HUES64 (cell line): ENCODE measurements at regions not wholly inside any gene's neighbourhood (a gene's known extent, or its start where the extent isn't known, plus 50 kb on each side); places are given as distances from the start of the nearest gene placed in this dataset.

ENCODE experiments used
- H3K27ac ChIP-seq: 2 replicates; pipeline ENCODE4 v1.7.0; 2013; ENCODE audit warnings: low read depth, low read length, inconsistent platforms
- H3K27me3 ChIP-seq: 2 replicates; pipeline ENCODE4 v1.6.1; 2013; ENCODE audit warnings: mild to moderate bottlenecking, low read length; ENCODE audit not compliant: insufficient read depth
- H3K36me3 ChIP-seq: 2 replicates; pipeline ENCODE4 v1.6.1; 2013; ENCODE audit warnings: mild to moderate bottlenecking, low read length; ENCODE audit not compliant: insufficient read depth
- H3K4me1 ChIP-seq: 2 replicates; pipeline ENCODE4 v1.6.1; 2013; ENCODE audit warnings: mild to moderate bottlenecking, low read length, moderate library complexity; ENCODE audit not compliant: insufficient read depth
- H3K4me3 ChIP-seq: 2 replicates; pipeline ENCODE4 v1.5.1; 2013; ENCODE audit warnings: mild to moderate bottlenecking, low read length, moderate library complexity
- H3K9ac ChIP-seq: 2 replicates; pipeline ENCODE4 v1.6.1; 2013; ENCODE audit warnings: mild to moderate bottlenecking, low read depth, low read length
- H3K9me3 ChIP-seq: 2 replicates; pipeline ENCODE4 v1.6.1; 2013; ENCODE audit warnings: low read depth, low read length; ENCODE audit not compliant: insufficient read depth
- WGBS: fragments of 150-250, 120-280 bp; methylation state at CpG from one replicate; pipeline ENCODE4 v1.1.7; 2013; ENCODE audit warnings: missing lambda C conversion rate; 5-methylcytosine and 5-hydroxymethylcytosine counted together

DNA sequence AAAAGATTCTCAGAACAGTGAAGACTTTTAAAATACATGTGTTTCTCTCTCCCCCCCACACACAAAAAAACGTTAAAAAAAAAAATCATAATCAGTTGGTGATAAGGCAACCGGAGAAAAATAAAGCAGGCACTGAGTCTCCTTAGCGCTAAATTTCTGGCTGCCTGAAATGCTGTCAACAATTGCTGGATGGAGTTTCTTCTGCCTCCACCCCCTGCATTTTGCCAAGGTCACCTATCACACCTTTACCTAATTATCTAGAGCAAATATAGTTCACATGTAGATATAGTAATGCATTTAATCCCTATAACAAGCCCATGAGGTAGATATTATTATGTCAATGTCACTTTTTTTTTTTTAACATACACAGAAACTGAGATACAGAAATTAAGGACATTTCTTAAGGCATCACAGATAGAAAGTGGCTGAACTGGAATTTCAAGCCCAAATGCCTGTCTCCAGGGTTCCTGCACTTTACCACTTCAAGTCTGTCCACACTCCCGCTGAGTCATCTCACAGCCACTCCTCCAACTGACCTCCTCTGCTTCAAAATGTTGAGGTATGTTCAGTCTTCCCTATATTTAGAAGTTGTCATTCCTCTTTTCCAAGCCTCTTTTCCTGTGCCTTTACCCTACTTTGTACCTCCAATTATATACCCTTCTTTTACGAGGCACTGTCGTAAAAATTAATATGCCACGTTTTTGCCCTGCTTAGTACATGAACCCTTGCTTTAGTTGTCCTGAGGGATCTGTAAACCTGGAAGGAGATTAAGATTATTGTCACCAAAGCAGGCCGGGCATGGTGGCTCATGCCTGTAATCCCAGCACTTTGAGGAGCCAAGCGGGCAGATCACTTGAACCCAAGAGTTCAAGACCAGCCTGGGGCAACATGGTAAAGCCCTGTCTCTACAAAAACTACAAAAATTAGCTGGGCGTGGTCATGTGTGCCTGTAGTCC is 72.8 kb upstream of the MPP7 start:
- H3K9ac ChIP-seq: no peak overlapping the region
- no peaks in the 10 kb centered on the region for H3K36me3 ChIP-seq
- no peaks in the 10 kb centered on the region for H3K27me3 ChIP-seq
- H3K4me1 ChIP-seq: peaks cover 10% of the 10 kb centered on the region
- H3K9me3 ChIP-seq: no peaks in the 10 kb centered on the region
- no peak overlapping the region for H3K4me3 ChIP-seq
- no peak overlapping the region for H3K27ac ChIP-seq
- WGBS: 82% methylated on average over 10 of the region's 10 CpGs

- no peaks in the 10 kb centered on the region for H3K27me3 ChIP-seq
- H3K9me3 ChIP-seq: no peaks in the 10 kb centered on the region
- no peak overlapping the region for H3K4me3 ChIP-seq
- H3K4me1 ChIP-seq: peaks cover 10% of the 10 kb centered on the region
- no peaks in the 10 kb centered on the region for H3K36me3 ChIP-seq
- WGBS: 89% methylated on average over 8 of the region's 8 CpGs
- H3K27ac ChIP-seq: no peak overlapping the region
- no peak overlapping the region for H3K9ac ChIP-seq
Measured at GRCh38 chr10:28378986-28379585, 76.2 kb upstream of the MPP7 start.

- H3K27me3 ChIP-seq: no peaks in the 10 kb centered on the region
- H3K9me3 ChIP-seq: no peaks in the 10 kb centered on the region
- no peaks in the 10 kb centered on the region for H3K36me3 ChIP-seq
- H3K27ac ChIP-seq: no peak overlapping the region
- no peak overlapping the region for H3K4me3 ChIP-seq
- no peak overlapping the region for H3K9ac ChIP-seq
- no peaks in the 10 kb centered on the region for H3K4me1 ChIP-seq
Measured at GRCh38 chr10:28381466-28381865, 78.6 kb upstream of the MPP7 start.

GRCh38 chr10:28381903-28382347 is 79.1 kb upstream of the MPP7 start:
- Histone ChIP-seq H3K4me1 (no peaks in the 10 kb centered on the region), H3K4me3 (no peak overlapping the region), H3K9ac (no peak overlapping the region), H3K27me3 (no peaks in the 10 kb centered on the region), H3K9me3 (no peaks in the 10 kb centered on the region), H3K27ac (no peak overlapping the region), H3K36me3 (no peaks in the 10 kb centered on the region)
- 49% methylated on average over 12 of the region's 12 CpGs for WGBS

DNA sequence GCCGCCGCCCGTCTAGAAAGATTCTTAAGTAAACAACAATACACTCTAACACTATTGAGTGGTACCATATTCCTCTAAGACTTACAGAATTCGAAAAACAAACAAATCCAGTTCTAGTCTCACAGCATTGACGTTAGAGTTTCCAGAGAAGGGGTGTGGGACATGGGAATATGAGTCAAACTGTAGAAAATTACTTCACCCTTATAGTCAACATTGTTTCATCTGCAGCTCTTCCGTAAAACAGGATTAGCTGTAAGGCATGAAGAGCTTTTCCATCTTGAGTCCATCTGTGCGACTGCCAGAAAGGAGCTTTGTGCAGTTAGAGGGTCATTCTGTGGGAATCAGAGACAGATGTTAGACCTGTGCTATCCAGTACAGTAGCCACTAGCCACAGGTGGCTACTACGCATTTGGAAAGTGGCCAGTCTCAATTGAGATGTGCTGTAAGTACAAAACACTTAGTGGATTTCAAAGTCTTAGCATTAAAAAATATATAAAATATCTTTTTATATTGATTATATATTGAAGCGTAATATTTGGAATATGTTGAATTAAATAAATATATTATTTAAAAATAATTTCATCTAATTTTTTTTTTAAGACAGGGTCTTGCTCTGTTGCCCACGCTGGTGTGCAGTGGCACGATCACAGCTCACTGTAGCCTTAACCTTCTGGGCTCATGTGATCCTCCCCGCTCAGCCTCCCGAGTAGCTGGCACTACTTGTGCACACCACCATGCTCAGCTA is 79.8 kb upstream of the MPP7 start:
- H3K36me3 ChIP-seq: no peaks in the 10 kb centered on the region
- no peak overlapping the region for H3K4me3 ChIP-seq
- H3K9me3 ChIP-seq: no peaks in the 10 kb centered on the region
- H3K27me3 ChIP-seq: no peaks in the 10 kb centered on the region
- H3K27ac ChIP-seq: no peak overlapping the region
- H3K9ac ChIP-seq: no peak overlapping the region
- 95% methylated on average over 10 of the region's 13 CpGs for WGBS
- H3K4me1 ChIP-seq: no peaks in the 10 kb centered on the region

DNA sequence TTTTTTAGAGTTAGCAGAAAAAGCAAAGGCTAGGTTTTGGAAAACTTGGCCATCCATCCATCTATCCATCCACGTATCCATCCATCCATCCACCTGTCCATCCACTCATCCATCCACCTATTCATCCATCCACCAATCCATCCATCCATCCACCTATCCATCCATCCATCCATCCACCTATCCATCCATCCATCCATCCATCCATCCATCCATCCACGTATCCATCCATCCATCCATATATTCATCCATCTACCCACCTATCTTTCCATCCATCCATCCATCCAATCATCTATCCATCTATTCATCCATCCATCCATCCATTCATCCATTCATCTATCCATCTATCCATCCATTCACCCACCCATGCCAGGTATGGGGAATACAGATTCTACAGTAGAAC is 81.7 kb upstream of the MPP7 start:
- H3K36me3 ChIP-seq: no peaks in the 10 kb centered on the region
- no peak overlapping the region for H3K27ac ChIP-seq
- no peaks in the 10 kb centered on the region for H3K27me3 ChIP-seq
- H3K9me3 ChIP-seq: no peaks in the 10 kb centered on the region
- WGBS: 90% methylated on average over 2 of the region's 2 CpGs
- H3K9ac ChIP-seq: no peak overlapping the region
- H3K4me1 ChIP-seq: no peaks in the 10 kb centered on the region
- H3K4me3 ChIP-seq: no peak overlapping the region

DNA sequence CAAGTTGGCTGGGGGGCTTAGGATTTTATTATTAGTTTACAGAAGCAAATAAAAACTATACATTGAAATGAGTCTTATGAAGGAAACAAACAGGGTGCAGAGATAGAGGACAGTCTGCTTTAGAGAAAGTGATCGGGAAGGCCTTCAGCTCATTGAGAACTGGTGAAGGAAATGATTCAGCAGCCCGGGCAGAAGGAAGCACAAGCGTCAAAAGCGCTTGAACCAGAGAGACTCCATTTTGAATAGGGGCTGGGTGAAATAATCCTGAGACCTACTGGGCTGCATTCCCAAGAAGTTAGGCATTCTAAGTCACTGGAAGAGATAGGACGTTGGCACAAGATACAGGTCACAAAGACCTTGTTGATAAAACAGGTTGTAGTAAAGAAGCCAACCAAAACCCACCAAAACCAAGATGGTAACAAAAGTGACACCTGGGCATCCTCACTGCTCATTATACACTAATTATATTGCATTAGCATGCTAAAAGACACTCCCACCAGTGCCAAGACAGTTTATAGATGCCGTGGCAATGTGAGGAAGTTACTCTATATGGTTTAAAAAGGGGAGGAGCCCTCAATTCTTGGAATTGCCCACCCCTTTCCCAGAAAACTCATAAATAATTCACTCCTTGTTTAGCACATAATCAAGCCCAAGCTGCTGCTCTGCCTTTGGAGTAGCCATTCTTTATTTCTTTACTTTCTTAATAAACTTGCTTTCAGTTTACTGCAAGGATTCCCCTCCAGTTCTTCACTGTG is 83.1 kb upstream of the MPP7 start:
- 91% methylated on average over 5 of the region's 6 CpGs for WGBS
- H3K4me3 ChIP-seq: no peak overlapping the region
- no peak overlapping the region for H3K27ac ChIP-seq
- H3K9me3 ChIP-seq: no peaks in the 10 kb centered on the region
- H3K9ac ChIP-seq: no peak overlapping the region
- H3K27me3 ChIP-seq: no peaks in the 10 kb centered on the region
- H3K36me3 ChIP-seq: no peaks in the 10 kb centered on the region
- H3K4me1 ChIP-seq: no peaks in the 10 kb centered on the region

GRCh38 chr10:28386503-28386868 is 83.6 kb upstream of the MPP7 start:
- H3K4me3 ChIP-seq: no peak overlapping the region
- H3K9me3 ChIP-seq: peaks cover 3% of the 10 kb centered on the region; the same call in 1 of the 2 replicates
- H3K9ac ChIP-seq: no peak overlapping the region
- no peak overlapping the region for H3K27ac ChIP-seq
- no peaks in the 10 kb centered on the region for H3K36me3 ChIP-seq
- no peaks in the 10 kb centered on the region for H3K27me3 ChIP-seq
- no peaks in the 10 kb centered on the region for H3K4me1 ChIP-seq
- 85% methylated on average over 4 of the region's 4 CpGs for WGBS

DNA sequence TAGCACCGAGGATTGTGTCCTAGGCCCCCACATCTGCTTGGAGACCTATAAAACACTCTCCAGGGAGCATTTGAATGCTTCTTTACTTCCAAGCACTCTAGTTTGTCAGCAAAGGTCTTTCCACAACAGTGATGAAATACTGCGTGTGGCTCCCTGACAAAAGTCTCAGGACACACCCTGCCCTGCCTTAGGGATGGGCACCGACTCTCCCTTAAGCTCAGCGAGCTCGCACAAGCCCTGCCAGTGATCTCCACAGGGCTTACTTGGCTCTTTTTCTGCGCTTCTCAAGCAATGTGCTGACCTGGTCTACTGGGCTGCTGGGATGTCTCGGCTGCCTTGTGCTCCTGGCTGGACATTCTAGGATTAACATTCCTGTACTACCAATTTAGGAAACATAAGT is 84.3 kb upstream of the MPP7 start:
- H3K4me3 ChIP-seq: no peak overlapping the region
- H3K36me3 ChIP-seq: no peaks in the 10 kb centered on the region
- H3K27me3 ChIP-seq: no peaks in the 10 kb centered on the region
- H3K4me1 ChIP-seq: no peaks in the 10 kb centered on the region
- H3K9me3 ChIP-seq: peaks cover 3% of the 10 kb centered on the region; the same call in 1 of the 2 replicates
- H3K27ac ChIP-seq: no peak overlapping the region
- WGBS: 92% methylated on average over 7 of the region's 7 CpGs
- no peak overlapping the region for H3K9ac ChIP-seq

DNA sequence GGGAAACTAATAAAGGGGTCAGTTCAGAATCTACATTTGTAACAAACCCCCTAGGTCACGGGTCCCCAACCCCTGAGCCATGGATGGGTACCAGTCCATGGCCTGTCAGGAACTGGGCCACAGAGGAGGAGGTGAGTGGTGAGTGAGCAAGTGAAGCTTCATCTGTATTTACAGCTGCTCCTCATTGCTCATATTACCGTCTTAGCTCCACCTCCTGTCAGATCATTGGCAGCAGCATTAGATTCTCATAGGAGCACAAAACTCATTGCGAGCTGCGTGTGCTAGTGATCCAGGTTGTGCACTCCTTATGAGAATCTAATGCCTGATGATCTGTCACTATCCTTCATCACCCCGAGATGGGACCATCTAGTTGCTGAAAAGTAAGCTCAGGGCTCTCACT is 88.4 kb upstream of the MPP7 start:
- H3K27ac ChIP-seq: no peak overlapping the region
- no peaks in the 10 kb centered on the region for H3K4me1 ChIP-seq
- H3K9ac ChIP-seq: no peak overlapping the region
- H3K4me3 ChIP-seq: no peak overlapping the region
- WGBS: 92% methylated on average over 5 of the region's 5 CpGs
- no peaks in the 10 kb centered on the region for H3K27me3 ChIP-seq
- H3K9me3 ChIP-seq: peaks cover 3% of the 10 kb centered on the region; the same call in 1 of the 2 replicates
- no peaks in the 10 kb centered on the region for H3K36me3 ChIP-seq
